ENCODE measurements at regions not wholly inside any gene's neighbourhood (a gene's known extent, or its start where the extent isn't known, plus 50 kb on each side); places are given as distances from the start of the nearest gene placed in this dataset.

GRCh38 chr9:88819476-88819875, 171.8 kb upstream of the S1PR3 start:
- no peak for TF ChIP-seq CTCF (conservative IDR thresholded peaks at IDR 0.05; ENCODE audit: low read depth, low read length)
- Histone ChIP-seq H3K79me2 (ENCODE audit: insufficient read depth, low read depth) (no peaks in the 10 kb centered on the region), H4K20me1 (ENCODE audit: insufficient read depth) (no peaks in the 10 kb centered on the region), H3K27ac (no peak overlapping the region), H3K4me2 (no peak overlapping the region; the same call in 1 of the 2 replicates), H3K4me1 (ENCODE audit: low read depth, poor library complexity, severe bottlenecking) (peaks cover 16% of the 10 kb centered on the region), H3K9ac (no peak overlapping the region), H2AFZ (ENCODE audit: low read depth) (no peak overlapping the region), H3K27me3 (ENCODE audit: insufficient read depth, low read depth) (no peaks in the 10 kb centered on the region; the same call in 1 of the 2 replicates), H3K36me3 (ENCODE audit: insufficient read depth) (no peaks in the 10 kb centered on the region), H3K4me3 (IDR thresholded peaks at IDR 0.05; ENCODE audit: insufficient read depth, low read depth, low read length) (no peak overlapping the region)

- no peak overlapping the region for H3K4me3 ChIP-seq (IDR thresholded peaks at IDR 0.05; ENCODE audit: insufficient read depth, low read depth, low read length)
- H3K4me2 ChIP-seq: peak overlapping the region; percentile 44; the same call in 1 of the 2 replicates
- H3K27ac ChIP-seq: no peak overlapping the region
Measured at GRCh38 chr9:88820055-88820454, 171.2 kb upstream of the S1PR3 start.

GRCh38 chr9:88821033-88821745, 170.1 kb upstream of the S1PR3 start:
- Histone ChIP-seq H3K9ac (no peak overlapping the region), H3K4me1 (ENCODE audit: low read depth, poor library complexity, severe bottlenecking) (peaks cover 16% of the 10 kb centered on the region), H2AFZ (ENCODE audit: low read depth) (no peak overlapping the region), H3K27me3 (ENCODE audit: insufficient read depth, low read depth) (no peaks in the 10 kb centered on the region; the same call in 1 of the 2 replicates), H4K20me1 (ENCODE audit: insufficient read depth) (no peaks in the 10 kb centered on the region), H3K79me2 (ENCODE audit: insufficient read depth, low read depth) (no peaks in the 10 kb centered on the region), H3K4me2 (no peak overlapping the region), H3K27ac (no peak overlapping the region), H3K4me3 (IDR thresholded peaks at IDR 0.05; ENCODE audit: insufficient read depth, low read depth, low read length) (no peak overlapping the region), H3K36me3 (ENCODE audit: insufficient read depth) (no peaks in the 10 kb centered on the region)
- no peak for TF ChIP-seq CTCF (conservative IDR thresholded peaks at IDR 0.05; ENCODE audit: low read depth, low read length)

More at GRCh38 chr9:88820055-88820454, 171.2 kb upstream of the S1PR3 start:
- H2AFZ ChIP-seq (ENCODE audit: low read depth): no peak overlapping the region
- no peaks in the 10 kb centered on the region; the same call in 1 of the 2 replicates for H3K27me3 ChIP-seq (ENCODE audit: insufficient read depth, low read depth)
- no peaks in the 10 kb centered on the region for H3K79me2 ChIP-seq (ENCODE audit: insufficient read depth, low read depth)
- no peaks in the 10 kb centered on the region for H3K36me3 ChIP-seq (ENCODE audit: insufficient read depth)
- peaks cover 16% of the 10 kb centered on the region for H3K4me1 ChIP-seq (ENCODE audit: low read depth, poor library complexity, severe bottlenecking)
- H4K20me1 ChIP-seq (ENCODE audit: insufficient read depth): no peaks in the 10 kb centered on the region
- no peak overlapping the region for H3K9ac ChIP-seq
- no peak for TF ChIP-seq CTCF (conservative IDR thresholded peaks at IDR 0.05; ENCODE audit: low read depth, low read length)

- H3K4me1 ChIP-seq (ENCODE audit: low read depth, poor library complexity, severe bottlenecking): peaks cover 16% of the 10 kb centered on the region
- no peak overlapping the region for H2AFZ ChIP-seq (ENCODE audit: low read depth)
- no peak overlapping the region for H3K9ac ChIP-seq
- H3K79me2 ChIP-seq (ENCODE audit: insufficient read depth, low read depth): no peaks in the 10 kb centered on the region
- no peak overlapping the region for H3K27ac ChIP-seq
- no peak overlapping the region for H3K4me3 ChIP-seq (IDR thresholded peaks at IDR 0.05; ENCODE audit: insufficient read depth, low read depth, low read length)
- no peaks in the 10 kb centered on the region for H3K36me3 ChIP-seq (ENCODE audit: insufficient read depth)
- TF ChIP-seq CTCF (conservative IDR thresholded peaks at IDR 0.05; ENCODE audit: low read depth, low read length): no peak
- no peak overlapping the region for H3K4me2 ChIP-seq
- no peaks in the 10 kb centered on the region for H4K20me1 ChIP-seq (ENCODE audit: insufficient read depth)
- H3K27me3 ChIP-seq (ENCODE audit: insufficient read depth, low read depth): no peaks in the 10 kb centered on the region; the same call in 1 of the 2 replicates
Measured at GRCh38 chr9:88821746-88822106, 169.5 kb upstream of the S1PR3 start.

All from KMS-11 (cell line).